ENCODE measurements at regions not wholly inside any gene's neighbourhood (a gene's known extent, or its start where the extent isn't known, plus 50 kb on each side); places are given as distances from the start of the nearest gene placed in this dataset.

- no peak overlapping the region for H2AFZ ChIP-seq (ENCODE audit: low read length)
- H3K36me3 ChIP-seq (ENCODE audit: insufficient read depth, low read length), result no peaks in the 10 kb centered on the region
- POLR2A ChIA-PET, result interaction anchor here (0.7 kb wide), 1 partner anchor 89 kb away, joined by 5 read pairs; no protein-coding TSS in a partner anchor
These were observed 1290.1 kb downstream of the PCDH7 start for GRCh38 chr4:32010221-32010620.

GRCh38 chr4:32022071-32022470 is 1301.9 kb downstream of the PCDH7 start:
- no peaks in the 10 kb centered on the region for H3K9me2 ChIP-seq (ENCODE audit: insufficient read depth, low read length)
- no peak overlapping the region for H3K27ac ChIP-seq (ENCODE audit: low read depth, low read length, poor library complexity, severe bottlenecking)
- TF ChIP-seq CTCF (conservative IDR thresholded peaks at IDR 0.05; ENCODE audit: low read length), result no peak
- no peak for TF ChIP-seq EZH2phosphoT487 (IDR thresholded peaks at IDR 0.05; ENCODE audit: borderline replicate concordance, low read depth, low read length)
- no peaks in the 10 kb centered on the region for H4K20me1 ChIP-seq (ENCODE audit: insufficient read depth, low read length)
- no peak overlapping the region for H3K4me3 ChIP-seq (ENCODE audit: low read depth, low read length, poor library complexity, severe bottlenecking)
- no peak overlapping the region for H2AFZ ChIP-seq (ENCODE audit: low read length)
- no peaks in the 10 kb centered on the region for H3K4me1 ChIP-seq (ENCODE audit: insufficient read depth, low read length, poor library complexity, severe bottlenecking)
- POLR2A ChIA-PET, result interaction anchor here (0.7 to 1.1 kb wide), 2 partner anchors 10 to 560 kb away, joined by 3 to 11 read pairs; no protein-coding TSS in a partner anchor
- H3K4me2 ChIP-seq (ENCODE audit: low read length), result no peak overlapping the region
- no peak for DNase-seq (ENCODE audit: low spot score)
- H3K9me3 ChIP-seq (ENCODE audit: low read length), result no peaks in the 10 kb centered on the region
- no peaks in the 10 kb centered on the region for H3K79me2 ChIP-seq (ENCODE audit: insufficient read depth, low read depth, low read length)
- BruUV-seq (replicated peaks), result no TSS peak
- no peaks in the 10 kb centered on the region for H3K36me3 ChIP-seq (ENCODE audit: insufficient read depth, low read length)
- CTCF ChIA-PET (ENCODE audit: unreplicated experiment), result no interaction called here
- intact Hi-C loops (cut with micrococcal nuclease; ENCODE audit: unreplicated experiment), result no loop called here

More at GRCh38 chr4:32010221-32010620, 1290.1 kb downstream of the PCDH7 start:
- Histone ChIP-seq H4K20me1 (ENCODE audit: insufficient read depth, low read length) (no peaks in the 10 kb centered on the region), H3K79me2 (ENCODE audit: insufficient read depth, low read depth, low read length) (no peaks in the 10 kb centered on the region), H3K4me2 (ENCODE audit: low read length) (no peak overlapping the region), H3K4me1 (ENCODE audit: insufficient read depth, low read length, poor library complexity, severe bottlenecking) (no peaks in the 10 kb centered on the region), H3K9me3 (ENCODE audit: low read length) (no peaks in the 10 kb centered on the region), H3K9me2 (ENCODE audit: insufficient read depth, low read length) (no peaks in the 10 kb centered on the region), H3K27ac (ENCODE audit: low read depth, low read length, poor library complexity, severe bottlenecking) (no peak overlapping the region), H3K4me3 (ENCODE audit: low read depth, low read length, poor library complexity, severe bottlenecking) (no peak overlapping the region)
- no peak for DNase-seq (ENCODE audit: low spot score)
- CTCF ChIA-PET (ENCODE audit: unreplicated experiment), result no interaction called here
- TF ChIP-seq EZH2phosphoT487 (IDR thresholded peaks at IDR 0.05; ENCODE audit: borderline replicate concordance, low read depth, low read length) (no peak), CTCF (conservative IDR thresholded peaks at IDR 0.05; ENCODE audit: low read length) (no peak)
- BruUV-seq (replicated peaks), result no TSS peak
- intact Hi-C loops (cut with micrococcal nuclease; ENCODE audit: unreplicated experiment), result no loop called here

GRCh38 chr4:32025851-32026459 is 1305.8 kb downstream of the PCDH7 start:
- H3K27ac ChIP-seq (ENCODE audit: low read depth, low read length, poor library complexity, severe bottlenecking), result no peak overlapping the region
- H3K36me3 ChIP-seq (ENCODE audit: insufficient read depth, low read length), result no peaks in the 10 kb centered on the region
- H3K4me1 ChIP-seq (ENCODE audit: insufficient read depth, low read length, poor library complexity, severe bottlenecking), result no peaks in the 10 kb centered on the region
- intact Hi-C loops (cut with micrococcal nuclease; ENCODE audit: unreplicated experiment), result no loop called here
- no peaks in the 10 kb centered on the region for H3K79me2 ChIP-seq (ENCODE audit: insufficient read depth, low read depth, low read length)
- CTCF ChIA-PET (ENCODE audit: unreplicated experiment), result no interaction called here
- TF ChIP-seq CTCF (conservative IDR thresholded peaks at IDR 0.05; ENCODE audit: low read length), result no peak
- no peak for TF ChIP-seq EZH2phosphoT487 (IDR thresholded peaks at IDR 0.05; ENCODE audit: borderline replicate concordance, low read depth, low read length)
- no peak overlapping the region for H3K4me3 ChIP-seq (ENCODE audit: low read depth, low read length, poor library complexity, severe bottlenecking)
- no peak overlapping the region for H3K4me2 ChIP-seq (ENCODE audit: low read length)
- no peaks in the 10 kb centered on the region for H3K9me3 ChIP-seq (ENCODE audit: low read length)
- no peak for DNase-seq (ENCODE audit: low spot score)
- H2AFZ ChIP-seq (ENCODE audit: low read length), result no peak overlapping the region
- POLR2A ChIA-PET, result no interaction called here
- no peaks in the 10 kb centered on the region for H4K20me1 ChIP-seq (ENCODE audit: insufficient read depth, low read length)
- H3K9me2 ChIP-seq (ENCODE audit: insufficient read depth, low read length), result no peaks in the 10 kb centered on the region
- BruUV-seq (replicated peaks), result no TSS peak
